GM04504 (cell line): ENCODE measurements at regions not wholly inside any gene's neighbourhood (a gene's known extent, or its start where the extent isn't known, plus 50 kb on each side); places are given as distances from the start of the nearest gene placed in this dataset.
"Not testable (repeated sequence)": the region's sequence is repeated elsewhere in the genome, so short reads cannot be mapped to it uniquely, and the experiment has no call there.

Experiments used
- DNase-seq: peaks from one replicate; pipeline ENCODE4 v3.0.0-alpha.2; 2012; ENCODE audit warnings: low read depth

DNA sequence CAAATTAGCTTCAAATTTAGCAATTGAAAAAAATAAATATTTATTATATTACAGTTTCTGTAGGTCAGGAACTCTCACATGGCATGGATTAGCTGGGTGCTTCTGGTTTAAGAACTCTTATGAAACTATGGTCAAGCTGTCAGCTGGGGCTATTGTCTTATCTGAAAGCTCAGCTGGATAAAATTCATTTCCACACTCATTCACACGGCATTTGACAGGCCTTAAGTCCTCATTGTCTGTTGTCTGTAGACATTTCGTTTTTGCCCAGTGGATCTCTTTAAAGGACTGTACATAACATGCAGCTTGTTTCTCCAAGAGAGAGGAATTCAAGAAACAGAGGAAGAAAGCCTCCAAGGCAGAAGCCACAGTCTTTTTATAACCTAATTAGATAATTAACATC lies 1556.8 kb upstream of the SLC39A10 start:
- no peak for DNase-seq

DNA sequence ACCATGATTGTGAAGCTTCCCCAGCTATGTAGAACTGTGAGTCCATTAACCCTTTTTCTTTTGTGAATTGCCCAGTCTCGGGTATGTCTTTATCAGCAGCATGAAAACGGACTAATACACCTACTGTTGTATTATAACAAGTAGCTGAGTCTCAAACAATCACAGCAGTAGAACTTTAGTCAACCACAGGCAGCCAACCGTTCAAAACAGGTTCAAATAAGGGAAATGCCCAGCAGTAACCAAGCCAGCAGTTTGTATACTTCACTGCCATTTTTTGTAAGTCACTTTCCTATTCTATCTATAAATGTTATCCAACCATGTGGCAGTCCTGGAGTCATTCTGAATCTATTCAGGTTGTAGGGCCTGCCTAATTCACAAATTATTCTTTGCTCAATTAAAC lies 1560.6 kb upstream of the SLC39A10 start:
- DNase-seq: no peak

DNA sequence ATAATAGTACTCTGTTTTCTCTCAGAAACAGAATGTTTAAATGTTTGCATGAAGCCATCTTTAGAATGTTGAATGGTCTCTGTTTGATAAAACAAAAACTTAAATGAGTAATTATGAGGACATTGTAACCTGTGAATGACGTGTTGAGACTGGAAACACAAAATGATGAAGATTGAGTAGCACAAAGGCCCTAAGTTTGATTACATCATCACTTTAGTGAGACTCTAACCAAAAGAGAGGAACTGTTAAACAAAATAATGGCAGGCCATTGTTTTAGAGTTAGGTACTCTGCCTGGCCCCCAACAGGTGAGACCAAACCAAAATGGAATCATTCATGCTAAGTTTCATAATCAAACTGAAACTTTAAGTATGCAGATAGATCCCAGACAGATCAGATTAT lies 1561.7 kb upstream of the SLC39A10 start:
- no peak for DNase-seq

GRCh38 chr2:194090251-194090905 lies 1566.6 kb upstream of the SLC39A10 start:
- DNase-seq: no peak

- DNase-seq: no peak
Measured at GRCh38 chr2:194087089-194087958, 1569.7 kb upstream of the SLC39A10 start.

GRCh38 chr2:194086129-194086528 lies 1570.9 kb upstream of the SLC39A10 start:
- DNase-seq: no peak

- no peak for DNase-seq
Measured at GRCh38 chr2:194079989-194080388, 1577.0 kb upstream of the SLC39A10 start.

GRCh38 chr2:194077366-194077765 lies 1579.7 kb upstream of the SLC39A10 start:
- DNase-seq: no peak

DNA sequence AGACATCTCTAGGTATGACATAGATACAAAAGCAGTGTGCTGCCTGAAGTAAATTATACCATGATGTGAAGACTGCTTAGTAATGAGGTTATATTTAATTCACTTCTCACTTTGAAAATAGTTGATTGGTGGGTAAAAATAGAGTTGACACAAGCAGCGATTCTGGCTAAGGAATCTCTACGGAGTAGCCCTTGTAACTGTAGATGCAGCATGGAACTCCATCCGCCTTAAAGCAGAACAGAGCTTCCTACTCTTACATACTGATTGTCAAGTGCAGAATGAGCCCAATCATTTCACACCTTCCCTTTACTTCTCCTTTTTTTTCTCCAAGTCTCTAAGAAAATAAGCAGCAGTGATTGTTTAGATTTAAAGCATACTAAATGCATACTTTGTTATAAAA lies 1594.6 kb upstream of the SLC39A10 start:
- DNase-seq: no peak

DNA sequence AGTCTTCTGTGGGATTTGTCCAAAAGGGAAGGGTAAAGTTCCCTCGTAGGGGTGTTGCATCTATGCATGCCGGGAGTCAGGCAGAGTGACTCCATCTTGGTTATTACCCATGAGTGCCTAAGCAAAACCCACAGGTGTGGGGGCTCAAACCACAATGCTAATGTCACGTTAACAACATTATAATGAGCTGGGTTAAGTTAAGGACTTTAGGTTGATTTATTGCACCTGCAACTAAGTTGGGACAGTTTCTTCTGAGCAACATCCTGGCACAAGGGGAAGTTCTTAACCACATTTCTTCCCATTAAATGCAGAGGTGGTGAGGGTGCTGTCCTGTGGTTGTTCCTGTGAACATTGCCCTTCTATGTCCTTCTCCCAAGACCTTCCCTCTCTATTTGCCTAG lies 1596.8 kb upstream of the SLC39A10 start:
- no peak for DNase-seq

GRCh38 chr2:194054313-194054712 lies 1602.7 kb upstream of the SLC39A10 start:
- DNase-seq: no peak

- DNase-seq: no peak
Measured at GRCh38 chr2:194044321-194044720, 1612.7 kb upstream of the SLC39A10 start.

- not testable (repeated sequence) for DNase-seq
Measured at GRCh38 chr2:194021130-194021529, 1635.9 kb upstream of the SLC39A10 start.

DNA sequence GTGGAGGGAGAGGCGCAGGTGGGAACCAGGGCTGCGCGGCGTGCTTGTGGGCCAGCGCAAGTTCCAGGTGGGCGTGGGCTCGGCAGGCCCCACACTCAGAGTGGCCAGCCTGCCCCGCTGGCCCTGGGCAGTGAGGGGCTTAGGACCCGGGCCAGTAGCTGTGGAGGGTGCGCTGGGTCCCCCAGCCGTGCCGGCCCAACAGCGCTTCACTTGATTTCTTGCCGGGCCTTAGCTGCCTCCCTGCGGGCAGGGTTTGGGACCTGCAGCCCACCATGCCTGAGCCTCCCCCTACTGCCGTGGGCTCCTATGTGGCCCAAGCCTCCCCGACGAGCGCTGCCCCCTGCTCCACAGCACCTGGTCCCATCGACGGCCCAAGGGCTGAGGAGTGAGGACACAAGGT lies 1636.9 kb upstream of the SLC39A10 start:
- DNase-seq: no peak

DNA sequence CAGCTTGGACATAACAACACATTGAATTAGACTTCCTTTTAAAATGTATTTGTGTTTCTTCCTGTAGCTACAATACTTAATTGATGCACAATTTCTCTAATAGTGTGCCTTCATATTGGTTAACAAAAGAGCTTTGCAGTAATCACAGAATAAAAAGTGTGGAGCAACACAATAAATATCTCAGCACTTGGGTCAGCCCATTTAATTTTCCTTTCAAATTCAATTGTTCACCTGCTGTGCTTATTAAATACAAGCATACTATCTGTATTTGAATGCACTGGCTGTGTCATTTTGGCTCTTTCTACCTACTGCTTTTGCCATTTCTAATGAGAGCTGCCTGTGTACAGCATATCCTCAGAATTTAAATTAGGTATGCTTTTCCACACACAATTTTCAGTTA lies 1641.3 kb upstream of the SLC39A10 start:
- no peak for DNase-seq

DNA sequence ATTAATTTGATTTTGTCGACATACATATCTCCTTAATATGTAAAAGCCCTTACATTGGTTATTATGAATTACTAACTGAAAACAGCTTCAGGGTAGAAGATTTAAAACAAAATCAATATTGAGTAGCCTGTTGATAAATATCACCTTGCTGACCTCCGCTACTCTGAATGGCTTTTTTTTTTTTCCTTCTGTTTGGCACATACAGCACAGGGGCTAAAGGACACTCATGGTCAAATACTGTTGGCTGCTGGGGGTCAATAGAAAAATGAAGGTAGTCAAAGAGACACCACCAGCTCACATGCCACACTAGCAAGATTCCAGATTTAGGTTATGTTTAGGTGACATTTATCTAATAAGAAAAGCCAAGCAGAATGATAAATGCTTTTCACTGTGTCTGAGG lies 1642.4 kb upstream of the SLC39A10 start:
- DNase-seq: no peak

GRCh38 chr2:194004590-194005206 lies 1652.3 kb upstream of the SLC39A10 start:
- no peak for DNase-seq

- no peak for DNase-seq
Measured at GRCh38 chr2:194003911-194004310, 1653.1 kb upstream of the SLC39A10 start.

GRCh38 chr2:194002699-194003368 lies 1654.2 kb upstream of the SLC39A10 start:
- DNase-seq: no peak

GRCh38 chr2:193990868-193991267 lies 1666.2 kb upstream of the SLC39A10 start:
- no peak for DNase-seq

DNA sequence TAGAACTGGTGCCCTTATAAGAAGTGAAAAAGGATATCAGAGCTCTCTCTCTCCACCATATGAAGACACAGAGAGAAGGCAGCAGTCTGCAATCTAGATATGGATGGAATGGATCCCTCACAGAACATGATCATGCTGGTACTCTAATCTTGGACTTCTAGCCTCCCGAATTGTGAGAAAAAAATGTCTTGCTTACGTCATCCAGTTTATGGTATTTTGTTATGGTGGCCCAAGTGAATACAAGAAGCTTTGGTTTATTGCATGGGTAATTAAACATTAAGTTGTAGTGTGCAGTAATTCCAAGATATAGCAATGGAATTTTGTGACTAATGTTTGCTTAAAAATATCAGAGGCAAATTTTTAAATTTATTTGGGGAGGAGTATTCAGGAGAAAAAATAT lies 1667.4 kb upstream of the SLC39A10 start:
- no peak for DNase-seq

- DNase-seq: no peak
Measured at GRCh38 chr2:193988784-193989183, 1668.2 kb upstream of the SLC39A10 start.

- no peak for DNase-seq
Measured at GRCh38 chr2:193985272-193985671, 1671.8 kb upstream of the SLC39A10 start.
